B cell (primary cell): ENCODE measurements at regions not wholly inside any gene's neighbourhood (a gene's known extent, or its start where the extent isn't known, plus 50 kb on each side); places are given as distances from the start of the nearest gene placed in this dataset.

Source experiments
- ATAC-seq: fragments of 200-7000 bp; cut with Tn5 transposase; one replicate; pipeline ENCODE4 v1.10.0; 2021; ENCODE audit warnings: low read depth, mild to moderate bottlenecking, moderate number of reproducible peaks, moderate library complexity
- CTCF ChIA-PET: fragments of 350-600 bp; sonication (Branson Sonifier 250); formaldehyde crosslinking; loops from one replicate; lab custom pipeline; 2021; ENCODE audit warnings: antibody characterized with exemption, inconsistent platforms; lab: Charles Lee
- POLR2A ChIA-PET: fragments of 350-600 bp; sonication (Branson Sonifier 250); formaldehyde crosslinking; loops from one replicate; lab custom pipeline; 2021; ENCODE audit warnings: antibody characterized with exemption; lab: Charles Lee
- DNase-seq: peaks from one replicate; pipeline ENCODE4 v3.0.0; 2013
- H2AFZ ChIP-seq: 2 replicates; pipeline ENCODE4 v1.6.1; 2012; ENCODE audit warnings: mild to moderate bottlenecking, low read depth, low read length; ENCODE audit not compliant: insufficient read depth, poor library complexity, severe bottlenecking
- H3K27ac ChIP-seq, 2 donors: 1 replicate in 1 of 2; 2 replicates in 1 of 2; pipeline ENCODE4 v1.5.1; 2012 to 2013; ENCODE audit warnings: low read length in 2 of 2, mild to moderate bottlenecking in 2 of 2, moderate library complexity in 1 of 2
- H3K27me3 ChIP-seq, 4 experiments: fragments of 200-600 bp in 1 of 4; sonication (generic) in 1 of 4; replicated peaks in 1 of 4; 1 replicate in 2 of 4; 2 replicates in 2 of 4; pipeline versions ENCODE4 v1.6.1 to v1.7.0; 2013 to 2016; ENCODE audit warnings: low read length in 3 of 4, mild to moderate bottlenecking in 2 of 4, mixed read lengths in 1 of 4, moderate library complexity in 1 of 4; ENCODE audit not compliant: insufficient read depth in 4 of 4, control insufficient read depth in 3 of 4; ENCODE audit errors: control extremely low read depth in 1 of 4
- H3K36me3 ChIP-seq, 2 experiments: replicated peaks in 1 of 2; 1 replicate in 1 of 2; 2 replicates in 1 of 2; pipeline versions ENCODE4 v1.6.1 to v1.7.1; 2013; ENCODE audit warnings: low read length in 1 of 2; ENCODE audit not compliant: insufficient read depth in 2 of 2, control insufficient read depth in 1 of 2; ENCODE audit errors: control extremely low read depth in 1 of 2, extremely low read depth in 1 of 2
- H3K4me1 ChIP-seq, 2 donors: fragments of 200-600 bp in 1 of 2; sonication (generic) in 1 of 2; 1 replicate in 1 of 2; 2 replicates in 1 of 2; pipeline versions ENCODE4 v1.5.1 to v1.6.1; 2013 to 2017; ENCODE audit warnings: low read length in 2 of 2; ENCODE audit not compliant: control insufficient read depth in 2 of 2, insufficient read depth in 2 of 2
- H3K4me2 ChIP-seq: replicated peaks from 2 replicates; pipeline ENCODE3; 2012; ENCODE audit warnings: mild to moderate bottlenecking, low read depth, low read length; ENCODE audit not compliant: poor library complexity, severe bottlenecking
- H3K4me3 ChIP-seq, 5 experiments: fragments of 200-600 bp in 1 of 5; sonication (generic) in 1 of 5; 1 replicate in 3 of 5; 2 replicates in 2 of 5; pipeline versions ENCODE4 v1.5.1 to v1.7.0; 2011 to 2016; ENCODE audit warnings: low read length in 4 of 5, mild to moderate bottlenecking in 4 of 5, low read depth in 2 of 5, control low read depth in 1 of 5, moderate library complexity in 1 of 5; ENCODE audit not compliant: insufficient read depth in 1 of 5; ENCODE audit errors: control extremely low read depth in 1 of 5, extremely low read depth in 1 of 5
- H3K79me2 ChIP-seq: fragments of 200-600 bp; sonication (generic); one replicate; pipeline ENCODE4 v1.6.0; 2016; ENCODE audit warnings: low read length; ENCODE audit not compliant: control insufficient read depth, insufficient read depth
- H3K9ac ChIP-seq: fragments of 200-600 bp; sonication (generic); 2 replicates; pipeline ENCODE4 v1.6.1; 2017; ENCODE audit warnings: mild to moderate bottlenecking, low read length, moderate library complexity
- H3K9me3 ChIP-seq, 3 donors: one replicate each; pipeline versions ENCODE4 v1.6.1 to v1.7.1; 2013; ENCODE audit warnings: low read length in 2 of 3; ENCODE audit not compliant: control insufficient read depth in 2 of 3, insufficient read depth in 1 of 3; ENCODE audit errors: control extremely low read depth in 1 of 3
- H4K20me1 ChIP-seq: 2 replicates; pipeline ENCODE4 v1.6.0; 2012; ENCODE audit warnings: mild to moderate bottlenecking, low read length; ENCODE audit not compliant: insufficient read depth, control insufficient read depth, poor library complexity, severe bottlenecking
- H3K27ac Mint-ChIP-seq: one replicate; pipeline ENCODE4 v1.8.0; 2021; ENCODE audit warnings: mixed read lengths
- H3K27me3 Mint-ChIP-seq: one replicate; pipeline ENCODE4 v1.8.0; 2021; ENCODE audit warnings: mixed read lengths
- H3K4me1 Mint-ChIP-seq: one replicate; pipeline ENCODE4 v1.8.0; 2021; ENCODE audit warnings: mixed read lengths
- H3K4me3 Mint-ChIP-seq: one replicate; pipeline ENCODE4 v1.8.0; 2021; ENCODE audit warnings: mixed read lengths
- H3K9me3 Mint-ChIP-seq: one replicate; pipeline ENCODE4 v1.8.0; 2022; ENCODE audit warnings: mixed read lengths; ENCODE audit not compliant: insufficient read depth
- EZH2 ChIP-seq: IDR thresholded peaks from 2 replicates; pipeline ENCODE4 v1.6.1; 2012; ENCODE audit warnings: borderline replicate concordance, low read depth, mild to moderate bottlenecking, moderate library complexity, low read length; ENCODE audit not compliant: insufficient read depth, poor library complexity, severe bottlenecking
- WGBS: methylation state at CpG from one replicate; pipeline ENCODE4 v1.1.5; 2013; ENCODE audit warnings: missing lambda C conversion rate; ENCODE audit not compliant: insufficient coverage; 5-methylcytosine and 5-hydroxymethylcytosine counted together
- intact Hi-C: fragments of 100-400 bp; cut with micrococcal nuclease; formaldehyde crosslinking; loops from one replicate; pipeline ENCODE4 v1.10.0; 2022
- TF ChIP-seq, protein P1 (sequence below): fragments of 200-600 bp; IDR thresholded peaks from one replicate; pipeline ENCODE4 v1.8.0; 2022; ENCODE audit warnings: antibody characterized with exemption, mild to moderate bottlenecking

DNA sequence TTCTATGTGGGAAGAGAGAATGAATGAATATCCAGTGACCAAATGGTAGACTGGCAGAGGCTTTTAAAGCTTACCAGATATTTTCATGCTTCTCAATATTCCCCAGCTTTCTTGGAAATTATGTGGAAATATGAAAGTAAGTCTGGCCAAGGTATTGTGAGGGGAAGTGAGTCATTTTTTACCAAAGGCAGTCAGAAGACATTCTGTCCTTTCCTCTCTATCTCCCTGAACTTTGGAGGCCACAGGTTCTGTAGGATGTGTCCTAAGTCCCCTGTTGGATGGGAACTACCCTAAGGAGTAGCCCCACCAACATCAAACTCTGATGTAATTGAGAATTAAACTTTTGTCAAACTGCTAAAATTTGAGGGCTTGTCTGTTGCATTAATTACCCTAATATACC, 593.8 kb upstream of the NRSN1 start:
- TF ChIP-seq, protein P1, sequence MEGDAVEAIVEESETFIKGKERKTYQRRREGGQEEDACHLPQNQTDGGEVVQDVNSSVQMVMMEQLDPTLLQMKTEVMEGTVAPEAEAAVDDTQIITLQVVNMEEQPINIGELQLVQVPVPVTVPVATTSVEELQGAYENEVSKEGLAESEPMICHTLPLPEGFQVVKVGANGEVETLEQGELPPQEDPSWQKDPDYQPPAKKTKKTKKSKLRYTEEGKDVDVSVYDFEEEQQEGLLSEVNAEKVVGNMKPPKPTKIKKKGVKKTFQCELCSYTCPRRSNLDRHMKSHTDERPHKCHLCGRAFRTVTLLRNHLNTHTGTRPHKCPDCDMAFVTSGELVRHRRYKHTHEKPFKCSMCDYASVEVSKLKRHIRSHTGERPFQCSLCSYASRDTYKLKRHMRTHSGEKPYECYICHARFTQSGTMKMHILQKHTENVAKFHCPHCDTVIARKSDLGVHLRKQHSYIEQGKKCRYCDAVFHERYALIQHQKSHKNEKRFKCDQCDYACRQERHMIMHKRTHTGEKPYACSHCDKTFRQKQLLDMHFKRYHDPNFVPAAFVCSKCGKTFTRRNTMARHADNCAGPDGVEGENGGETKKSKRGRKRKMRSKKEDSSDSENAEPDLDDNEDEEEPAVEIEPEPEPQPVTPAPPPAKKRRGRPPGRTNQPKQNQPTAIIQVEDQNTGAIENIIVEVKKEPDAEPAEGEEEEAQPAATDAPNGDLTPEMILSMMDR: no peak
- TF ChIP-seq EZH2: no peak
- Histone ChIP-seq H3K36me3 (no peaks in the 10 kb centered on the region), H3K79me2 (no peaks in the 10 kb centered on the region), H3K27ac (no peak overlapping the region), H3K9ac (no peak overlapping the region), H3K27me3 (no peaks in the 10 kb centered on the region), H3K4me1 (no peaks in the 10 kb centered on the region), H3K4me3 (no peak overlapping the region), H4K20me1 (no peaks in the 10 kb centered on the region), H3K9me3 (peaks cover 0 to 3% (median 0%) of the 10 kb centered on the region in 3 donors), H2AFZ (no peak overlapping the region), H3K4me2 (no peak overlapping the region)
- intact Hi-C loops: no loop called here
- ChIA-PET POLR2A (no interaction called here), CTCF (no interaction called here)
- Mint-ChIP-seq H3K27ac (no peak overlapping the region), H3K4me1 (no peaks in the 10 kb centered on the region), H3K4me3 (no peak overlapping the region), H3K27me3 (no peaks in the 10 kb centered on the region), H3K9me3 (peaks cover 5% of the 10 kb centered on the region)
- DNase-seq (no peak), ATAC-seq (no peak)

DNA sequence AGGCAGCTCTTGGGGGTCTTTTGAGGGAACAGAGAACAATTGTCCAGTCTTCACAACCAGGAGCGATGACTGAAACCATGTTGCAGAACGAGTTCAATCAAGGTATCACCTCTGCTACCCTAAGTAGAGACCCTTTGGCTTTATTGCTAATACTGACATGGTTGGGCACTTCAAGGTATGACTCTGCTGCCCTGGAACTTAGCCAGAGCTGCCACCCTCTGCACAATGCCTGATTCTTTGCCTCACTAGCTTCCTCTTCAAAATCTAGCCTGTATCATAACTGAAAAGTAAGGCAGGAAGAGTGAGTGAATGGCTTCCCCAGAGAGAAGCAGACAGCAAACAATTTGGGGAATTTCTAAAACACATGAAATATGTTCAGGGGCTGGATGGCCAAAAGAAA, 592.7 kb upstream of the NRSN1 start:
- H3K4me3 ChIP-seq: no peak overlapping the region
- Mint-ChIP-seq H3K27me3 (no peaks in the 10 kb centered on the region), H3K9me3 (peaks cover 7% of the 10 kb centered on the region), H3K27ac (no peak overlapping the region), H3K4me3 (no peak overlapping the region), H3K4me1 (no peaks in the 10 kb centered on the region)
- H3K36me3 ChIP-seq: no peaks in the 10 kb centered on the region
- TF ChIP-seq EZH2: no peak
- TF ChIP-seq, protein P1: no peak
- no peaks in the 10 kb centered on the region for H4K20me1 ChIP-seq
- POLR2A ChIA-PET: no interaction called here
- ATAC-seq (no peak), DNase-seq (no peak)
- no peak overlapping the region for H3K4me2 ChIP-seq
- H3K9me3 ChIP-seq: peaks cover 0 to 3% (median 0%) of the 10 kb centered on the region in 3 donors
- H2AFZ ChIP-seq: no peak overlapping the region
- H3K9ac ChIP-seq: no peak overlapping the region
- H3K79me2 ChIP-seq: no peaks in the 10 kb centered on the region
- WGBS: 85% methylated on average over 2 of the region's 2 CpGs
- H3K27ac ChIP-seq: no peak overlapping the region
- CTCF ChIA-PET: no interaction called here
- intact Hi-C loops: no loop called here
- no peaks in the 10 kb centered on the region for H3K27me3 ChIP-seq
- no peaks in the 10 kb centered on the region for H3K4me1 ChIP-seq
